ENCODE measurements at regions not wholly inside any gene's neighbourhood (a gene's known extent, or its start where the extent isn't known, plus 50 kb on each side); places are given as distances from the start of the nearest gene placed in this dataset.

GRCh38 chr22:49088801-49089791 lies 738.6 kb downstream of the BRD1 start:
- Histone ChIP-seq H3K4me1 (ENCODE audit: control insufficient read depth in 1 of 2, low read depth in 2 of 2) (no peaks in the 10 kb centered on the region), H3K27me3 (replicated peaks; ENCODE audit: insufficient read depth) (no peaks in the 10 kb centered on the region), H3K36me3 (no peaks in the 10 kb centered on the region)

GRCh38 chr22:49087716-49088601 lies 739.7 kb downstream of the BRD1 start:
- Histone ChIP-seq H3K27me3 (replicated peaks; ENCODE audit: insufficient read depth) (no peaks in the 10 kb centered on the region), H3K36me3 (no peaks in the 10 kb centered on the region), H3K9me3 (no peaks in the 10 kb centered on the region), H3K27ac (no peak overlapping the region), H3K4me1 (ENCODE audit: control insufficient read depth in 1 of 2, low read depth in 2 of 2) (no peaks in the 10 kb centered on the region), H3K4me3 (no peak overlapping the region)
- no peak for DNase-seq (ENCODE audit: low spot score)
- no peak for TF ChIP-seq CTCF (IDR thresholded peaks at IDR 0.05)
- ATAC-seq (ENCODE audit: insufficient number of reproducible peaks, low FRiP score, low read depth), result no peak

More at GRCh38 chr22:49088801-49089791, 738.6 kb downstream of the BRD1 start:
- no peak for ATAC-seq (ENCODE audit: insufficient number of reproducible peaks, low FRiP score, low read depth)
- no peak for TF ChIP-seq CTCF (IDR thresholded peaks at IDR 0.05)
- Histone ChIP-seq H3K4me3 (no peak overlapping the region), H3K9me3 (no peaks in the 10 kb centered on the region), H3K27ac (no peak overlapping the region)
- DNase-seq (ENCODE audit: low spot score), result no peak

- TF ChIP-seq CTCF (IDR thresholded peaks at IDR 0.05), result no peak
- ATAC-seq (ENCODE audit: insufficient number of reproducible peaks, low FRiP score, low read depth), result no peak
- no peak for DNase-seq (ENCODE audit: low spot score)
These were observed 740.5 kb downstream of the BRD1 start for GRCh38 chr22:49087198-49087597.

GRCh38 chr22:49086606-49087157 lies 741.0 kb downstream of the BRD1 start:
- Histone ChIP-seq H3K36me3 (no peaks in the 10 kb centered on the region), H3K4me1 (ENCODE audit: control insufficient read depth in 1 of 2, low read depth in 2 of 2) (no peaks in the 10 kb centered on the region), H3K4me3 (no peak overlapping the region), H3K27ac (no peak overlapping the region), H3K9me3 (no peaks in the 10 kb centered on the region), H3K27me3 (replicated peaks; ENCODE audit: insufficient read depth) (no peaks in the 10 kb centered on the region)
- no peak for TF ChIP-seq CTCF (IDR thresholded peaks at IDR 0.05)
- DNase-seq (ENCODE audit: low spot score) (no peak), ATAC-seq (ENCODE audit: insufficient number of reproducible peaks, low FRiP score, low read depth) (no peak)

More at GRCh38 chr22:49087198-49087597, 740.5 kb downstream of the BRD1 start:
- Histone ChIP-seq H3K4me3 (no peak overlapping the region), H3K27me3 (replicated peaks; ENCODE audit: insufficient read depth) (no peaks in the 10 kb centered on the region), H3K36me3 (no peaks in the 10 kb centered on the region), H3K9me3 (no peaks in the 10 kb centered on the region), H3K4me1 (ENCODE audit: control insufficient read depth in 1 of 2, low read depth in 2 of 2) (no peaks in the 10 kb centered on the region), H3K27ac (no peak overlapping the region)
